ENCODE measurements at regions not wholly inside any gene's neighbourhood (a gene's known extent, or its start where the extent isn't known, plus 50 kb on each side); places are given as distances from the start of the nearest gene placed in this dataset.

GRCh38 chr22:27615408-27615807 is 186.1 kb downstream of the MN1 start:
- DNase-seq = no peak

- no peak for DNase-seq
Measured at GRCh38 chr22:27616033-27616432, 185.5 kb downstream of the MN1 start.

DNA sequence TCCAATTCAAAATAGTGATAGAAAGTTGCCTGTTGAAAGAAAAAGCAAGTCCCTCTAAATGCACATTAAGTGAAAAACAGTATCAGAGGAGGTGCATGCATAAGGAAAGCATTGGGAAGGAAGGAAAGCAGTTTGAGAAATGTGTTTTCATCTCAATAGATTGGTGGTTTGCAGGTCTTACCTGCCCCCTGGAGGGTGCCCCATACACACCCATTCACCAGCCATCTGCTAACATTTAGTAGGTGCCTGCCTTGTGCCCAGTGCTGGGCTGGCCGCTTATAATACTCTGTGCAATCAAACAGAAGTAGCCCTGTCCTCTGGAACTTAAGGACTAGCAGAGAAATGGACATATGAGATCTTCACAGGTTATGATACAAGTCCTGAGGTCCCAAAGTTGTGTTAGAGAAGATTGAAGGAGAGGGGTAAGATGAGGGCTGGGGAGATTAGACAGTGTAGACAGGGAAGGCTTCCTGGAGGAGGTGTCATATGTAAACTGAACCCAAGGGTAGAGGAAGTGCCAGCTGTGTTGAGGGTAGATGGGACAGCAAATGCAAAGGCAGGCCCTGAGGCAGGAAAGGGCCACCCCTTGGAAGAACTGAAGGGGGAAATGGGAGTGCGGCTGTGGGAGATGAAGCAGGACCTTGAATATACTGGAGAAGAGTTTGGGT is 184.2 kb downstream of the MN1 start:
- no peak for DNase-seq

DNA sequence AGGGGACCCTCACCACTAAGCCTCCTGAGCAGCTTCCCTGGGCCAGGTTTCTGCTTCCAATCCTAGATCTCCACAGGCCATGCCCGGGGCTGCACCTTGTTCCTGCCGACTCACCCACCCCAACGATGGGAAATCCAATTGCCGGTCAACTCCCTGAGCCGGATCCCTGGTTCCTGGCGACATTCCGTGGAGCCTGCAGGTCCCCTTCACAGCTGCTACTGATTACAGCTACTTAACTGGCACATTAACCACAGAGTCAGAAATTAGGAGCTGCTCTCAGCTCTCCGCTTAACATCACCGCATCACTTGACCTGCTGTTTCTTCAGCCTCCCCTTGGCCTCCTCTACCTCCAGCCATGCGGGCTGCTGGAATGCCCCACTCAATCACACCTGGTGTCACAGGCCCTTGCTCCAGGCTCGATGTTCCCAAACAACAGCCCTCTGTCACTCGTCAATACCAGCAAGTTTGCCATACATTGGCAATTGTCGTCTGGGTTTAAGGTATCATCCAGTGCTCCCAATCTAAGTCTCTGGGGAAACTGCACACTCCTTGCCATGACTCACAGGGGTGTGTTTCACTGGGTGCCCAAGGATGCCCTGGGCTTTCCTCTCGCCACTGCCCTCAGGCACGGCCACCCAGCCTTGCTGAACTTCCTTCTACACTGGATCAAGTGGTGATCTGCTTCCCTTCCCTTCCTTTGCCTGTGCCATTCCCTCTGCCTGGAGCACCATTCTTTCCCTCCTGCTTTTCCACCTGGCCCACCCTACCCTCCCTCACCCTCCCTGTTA is 181.0 kb downstream of the MN1 start:
- DNase-seq = no peak

- DNase-seq = no peak
Measured at GRCh38 chr22:27621486-27622070, 180.0 kb downstream of the MN1 start.

DNA sequence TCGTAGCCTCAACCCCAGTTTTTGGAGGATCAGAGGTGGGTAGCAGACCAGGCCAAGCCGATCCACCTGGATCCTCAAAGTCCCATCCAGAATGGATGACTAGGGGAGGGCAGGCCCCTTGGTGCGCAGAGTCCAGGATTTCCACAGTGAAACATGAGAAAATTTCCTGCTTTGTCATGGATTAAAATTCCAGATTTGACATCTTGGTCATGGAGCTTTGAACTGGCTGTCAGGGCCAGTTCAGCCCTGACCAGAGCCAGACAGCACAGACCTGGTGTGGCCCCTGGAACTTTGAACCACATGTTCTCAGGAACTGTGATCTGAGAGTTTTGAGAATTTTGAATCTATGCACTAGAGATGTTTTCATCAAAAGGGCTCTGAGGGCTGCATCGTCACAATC is 177.5 kb downstream of the MN1 start:
- no peak for DNase-seq

GRCh38 chr22:27624705-27625104 is 176.9 kb downstream of the MN1 start:
- no peak for DNase-seq

GRCh38 chr22:27625769-27626674 is 175.5 kb downstream of the MN1 start:
- DNase-seq = no peak

- no peak for DNase-seq
Measured at GRCh38 chr22:27626675-27627443, 174.7 kb downstream of the MN1 start.

GRCh38 chr22:27627444-27627833 is 174.1 kb downstream of the MN1 start:
- DNase-seq = no peak

DNA sequence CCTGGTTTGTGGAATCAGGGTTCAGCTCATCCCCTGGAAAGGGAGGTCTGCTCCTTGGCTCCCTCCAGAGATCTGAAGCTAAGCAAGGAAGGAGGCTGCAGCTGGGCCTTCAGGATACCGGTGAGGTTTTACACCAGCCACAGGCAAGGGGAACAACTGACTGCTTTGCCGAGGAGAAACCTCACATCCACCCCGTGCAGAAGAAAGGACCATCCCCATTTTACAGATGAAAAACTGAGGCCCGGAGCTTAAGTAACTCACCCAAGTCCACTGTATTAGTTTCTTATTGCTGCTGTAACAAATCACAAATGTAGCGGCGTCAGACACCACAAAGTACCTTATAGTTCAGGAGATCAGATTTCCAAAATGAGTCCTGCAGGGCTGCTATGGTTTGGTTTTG is 173.7 kb downstream of the MN1 start:
- DNase-seq = no peak

GRCh38 chr22:27628341-27628740 is 173.2 kb downstream of the MN1 start:
- no peak for DNase-seq

DNA sequence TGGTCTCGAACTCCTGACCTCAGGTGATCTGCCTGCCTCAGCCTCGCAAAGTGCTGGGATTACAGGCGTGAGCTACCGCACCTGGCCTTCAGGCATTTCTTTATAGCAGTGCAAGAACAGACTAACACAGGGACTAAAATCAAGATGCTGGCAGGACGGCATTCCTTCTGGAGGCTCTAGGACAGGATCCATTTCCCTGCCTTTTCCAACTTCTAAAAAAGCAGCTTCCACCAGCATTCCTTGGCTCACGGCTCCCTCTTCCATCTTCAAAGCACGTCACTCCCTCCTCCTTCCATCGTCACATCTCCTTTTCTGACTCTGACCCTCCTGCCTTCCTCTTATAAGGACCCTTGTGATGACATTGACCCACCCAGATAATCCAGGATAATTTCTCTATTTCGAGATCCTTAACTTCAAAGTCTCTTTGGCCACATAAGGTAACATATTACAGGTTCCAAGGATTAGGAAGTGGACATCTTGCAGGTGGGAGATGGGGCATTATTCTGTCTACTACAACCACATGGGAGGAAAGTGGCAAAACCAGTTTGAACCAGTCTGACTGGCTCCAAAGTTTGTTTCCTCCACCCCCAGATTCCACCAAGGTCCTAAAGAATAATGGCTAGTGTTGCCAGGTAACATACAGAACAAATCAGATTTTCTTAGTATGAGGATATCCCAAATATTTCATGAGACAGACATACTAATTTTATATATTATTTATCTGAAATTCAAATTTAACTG is 172.5 kb downstream of the MN1 start:
- DNase-seq = no peak

DNA sequence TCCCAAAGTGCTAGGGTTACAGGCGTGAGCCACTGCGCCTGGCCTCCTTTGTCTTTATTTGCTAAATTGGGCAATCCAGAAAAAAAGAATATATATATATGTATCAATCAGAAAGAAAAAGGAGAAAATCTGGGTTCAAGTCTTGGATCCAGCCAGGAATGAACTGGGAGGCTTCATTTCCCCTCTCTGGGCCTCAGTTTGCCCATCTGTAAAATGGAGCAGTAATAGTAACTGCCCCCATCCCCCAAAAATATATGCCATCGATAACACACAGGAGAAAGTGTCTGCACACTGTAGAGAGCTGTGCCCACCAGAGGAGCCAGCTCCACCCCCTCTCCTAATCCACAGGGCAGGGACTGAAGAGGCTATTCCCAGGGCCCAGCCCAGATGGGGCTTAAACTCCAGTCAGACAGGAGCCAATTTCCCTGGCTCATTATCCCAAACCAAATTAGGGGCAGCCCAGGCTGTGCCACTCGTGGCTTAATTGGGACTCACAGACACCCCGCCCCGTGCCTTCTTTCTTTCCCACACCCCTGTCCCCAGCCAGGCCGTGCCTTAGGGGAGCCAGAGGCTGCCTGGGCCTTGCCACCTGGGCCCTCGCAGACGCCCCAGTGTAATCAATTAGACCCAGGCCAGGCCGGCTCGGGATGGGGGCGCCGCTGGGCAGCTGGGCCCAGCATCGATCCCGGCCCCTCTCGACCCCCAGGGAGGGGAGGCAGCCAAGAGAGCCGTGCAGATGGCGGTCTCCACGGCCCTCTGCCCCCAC is 171.5 kb downstream of the MN1 start:
- DNase-seq = no peak

- no peak for DNase-seq
Measured at GRCh38 chr22:27630754-27631153, 170.8 kb downstream of the MN1 start.

DNA sequence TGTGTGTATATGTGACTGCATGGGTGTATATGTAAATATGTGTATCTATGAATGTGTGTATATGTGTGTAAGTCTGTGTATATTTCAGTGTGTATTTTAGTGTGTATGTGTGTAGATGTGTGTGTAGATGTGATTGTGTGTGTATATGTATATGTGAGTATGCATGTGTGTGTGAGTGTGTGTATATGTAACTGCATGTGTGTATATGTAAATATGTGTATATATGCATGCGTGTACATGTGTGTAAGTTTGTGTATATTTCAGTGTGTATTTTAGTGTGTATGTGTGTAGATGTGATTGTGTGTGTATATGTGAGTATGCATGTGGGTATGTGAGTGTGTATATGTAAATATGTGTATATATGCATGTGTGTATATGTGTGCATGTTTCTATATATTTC is 169.9 kb downstream of the MN1 start:
- DNase-seq = no peak

- no peak for DNase-seq
Measured at GRCh38 chr22:27632451-27633295, 168.9 kb downstream of the MN1 start.

GRCh38 chr22:27633296-27633871 is 168.2 kb downstream of the MN1 start:
- no peak for DNase-seq

GRCh38 chr22:27634043-27634740 is 167.4 kb downstream of the MN1 start:
- no peak for DNase-seq

Measured in activated CD4-positive, alpha-beta T cell treated with anti-CD3 and anti-CD28 coated beads, Interleukin-2, amount 50 U/mL, for 4 hours (primary cell).